GM23338 (cell line): ENCODE measurements at regions not wholly inside any gene's neighbourhood (a gene's known extent, or its start where the extent isn't known, plus 50 kb on each side); places are given as distances from the start of the nearest gene placed in this dataset.

Experiments
- ATAC-seq: fragments of 200-7000 bp; cut with Tn5 transposase; 3 replicates; pipeline ENCODE4 v1.9.1; 2020
- DNase-seq: peaks from one replicate; pipeline ENCODE4 v3.0.0-alpha.2; 2015; ENCODE audit warnings: low spot score
- H2AFZ ChIP-seq: fragments of 200-600 bp; sonication (generic); 2 replicates; pipeline ENCODE4 v1.8.0; 2016; ENCODE audit warnings: antibody characterized with exemption, mild to moderate bottlenecking, moderate library complexity
- H3F3A ChIP-seq: fragments of 200-600 bp; sonication (generic); replicated peaks from 2 replicates; pipeline ENCODE4 v1.8.0; 2017; ENCODE audit warnings: antibody characterized with exemption, mixed run types, low read depth
- H3K27ac ChIP-seq: fragments of 200-600 bp; sonication (generic); 2 replicates; pipeline ENCODE4 v1.6.1; 2016; ENCODE audit warnings: low read depth
- H3K27me3 ChIP-seq: fragments of 200-600 bp; sonication (generic); 2 replicates; pipeline ENCODE4 v1.8.0; 2016; ENCODE audit warnings: mild to moderate bottlenecking, mixed run types, moderate library complexity; ENCODE audit not compliant: insufficient read depth
- H3K36me3 ChIP-seq: fragments of 200-600 bp; sonication (generic); 2 replicates; pipeline ENCODE4 v1.8.0; 2016; ENCODE audit warnings: mild to moderate bottlenecking; ENCODE audit not compliant: insufficient read depth
- H3K4me1 ChIP-seq: fragments of 200-600 bp; sonication (generic); 2 replicates; pipeline ENCODE4 v1.8.0; 2016; ENCODE audit warnings: mild to moderate bottlenecking, moderate library complexity; ENCODE audit not compliant: insufficient read depth
- H3K4me2 ChIP-seq: fragments of 200-600 bp; sonication (generic); 2 replicates; pipeline ENCODE4 v1.7.1; 2017; ENCODE audit warnings: mixed run types
- H3K4me3 ChIP-seq: fragments of 200-600 bp; sonication (generic); 2 replicates; pipeline ENCODE4 v1.6.1; 2016; ENCODE audit warnings: mixed run types
- H3K79me2 ChIP-seq: fragments of 200-600 bp; sonication (generic); replicated peaks from 2 replicates; pipeline ENCODE4 v1.8.0; 2017; ENCODE audit warnings: mild to moderate bottlenecking; ENCODE audit not compliant: insufficient read depth
- H3K9me2 ChIP-seq: fragments of 200-600 bp; sonication (generic); 2 replicates; pipeline ENCODE4 v1.8.0; 2017; ENCODE audit not compliant: insufficient read depth
- H4K20me1 ChIP-seq: fragments of 200-600 bp; sonication (generic); replicated peaks from 2 replicates; pipeline ENCODE4 v1.8.0; 2017; ENCODE audit warnings: mild to moderate bottlenecking; ENCODE audit not compliant: insufficient read depth
- H3K27ac Mint-ChIP-seq: 2 replicates; pipeline ENCODE4 v1.8.0; 2020; ENCODE audit warnings: inconsistent platforms, mild to moderate bottlenecking, moderate library complexity, mixed read lengths
- H3K27me3 Mint-ChIP-seq: 3 replicates; pipeline ENCODE4 v1.8.0; 2022; ENCODE audit warnings: low read depth, mild to moderate bottlenecking, moderate library complexity, mixed read lengths, inconsistent platforms; ENCODE audit not compliant: insufficient read depth, poor library complexity
- H3K36me3 Mint-ChIP-seq: 3 replicates; pipeline ENCODE4 v1.8.0; 2021; ENCODE audit warnings: low read depth, mild to moderate bottlenecking, inconsistent platforms, moderate library complexity, mixed read lengths
- H3K4me1 Mint-ChIP-seq: 3 replicates; pipeline ENCODE4 v1.8.0; 2020; ENCODE audit warnings: mild to moderate bottlenecking, inconsistent platforms, mixed read lengths
- H3K4me3 Mint-ChIP-seq: 3 replicates; pipeline ENCODE4 v1.8.0; 2021; ENCODE audit warnings: moderate library complexity, mild to moderate bottlenecking, inconsistent platforms, mixed read lengths
- H3K9me3 Mint-ChIP-seq: 3 replicates; pipeline ENCODE4 v1.8.0; 2020; ENCODE audit warnings: moderate library complexity, mild to moderate bottlenecking, inconsistent platforms, mixed read lengths
- CREB1 ChIP-seq: fragments of 250-450 bp; sonication (Bioruptor Pico); IDR thresholded peaks from 2 replicates; pipeline ENCODE4 v1.5.0; 2020; ENCODE audit warnings: low read depth, mild to moderate bottlenecking, moderate library complexity
- CTCF ChIP-seq, 2 experiments: fragments of 200-600 bp in 1 of 2; sonication (generic) in 1 of 2; conservative IDR thresholded peaks; 2 replicates each; pipeline versions ENCODE4 v1.5.1 to v1.6.1; 2016 to 2017; ENCODE audit warnings: antibody characterized with exemption in 2 of 2, low read depth in 2 of 2, mild to moderate bottlenecking in 2 of 2, moderate library complexity in 1 of 2
- ETS1 ChIP-seq: IDR thresholded peaks from 2 replicates; pipeline ENCODE4 v1.6.1; 2016; ENCODE audit warnings: antibody characterized with exemption
- EZH2 ChIP-seq: fragments of 200-600 bp; sonication (generic); IDR thresholded peaks from one replicate; pipeline ENCODE4 v1.8.0; 2017; ENCODE audit warnings: antibody characterized with exemption, mild to moderate bottlenecking, low read depth; ENCODE audit not compliant: unreplicated experiment
- EZH2phosphoT487 ChIP-seq: fragments of 200-600 bp; sonication (generic); IDR thresholded peaks from one replicate; pipeline ENCODE4 v1.8.1; 2018; ENCODE audit warnings: antibody characterized with exemption; ENCODE audit not compliant: unreplicated experiment
- JUNB ChIP-seq: IDR thresholded peaks from one replicate; pipeline ENCODE4 v1.6.1; 2016; ENCODE audit warnings: antibody characterized with exemption; ENCODE audit not compliant: unreplicated experiment
- NANOG ChIP-seq: IDR thresholded peaks from 2 replicates; pipeline ENCODE4 v1.6.1; 2016; ENCODE audit warnings: antibody characterized with exemption, borderline replicate concordance
- POLR2AphosphoS5 ChIP-seq: IDR thresholded peaks from 2 replicates; pipeline ENCODE4 v1.6.1; 2016; ENCODE audit warnings: antibody characterized with exemption, low read depth
- STAT1 ChIP-seq: IDR thresholded peaks from one replicate; pipeline ENCODE4 v1.6.1; 2016; ENCODE audit warnings: antibody characterized with exemption; ENCODE audit not compliant: unreplicated experiment
- ZNF114 ChIP-seq: fragments of 250-450 bp; sonication (Bioruptor Pico); IDR thresholded peaks from 2 replicates; pipeline ENCODE4 v1.5.0; 2020; ENCODE audit warnings: mild to moderate bottlenecking, moderate library complexity
- ZNF331 ChIP-seq: fragments of 250-450 bp; sonication (Bioruptor Pico); IDR thresholded peaks from 2 replicates; pipeline ENCODE4 v1.5.0; 2020; ENCODE audit warnings: low read depth, mild to moderate bottlenecking, moderate library complexity
- TF ChIP-seq, protein P1 (sequence below): IDR thresholded peaks from one replicate; pipeline ENCODE4 v1.6.1; 2018; ENCODE audit warnings: antibody characterized with exemption; ENCODE audit not compliant: unreplicated experiment
- TF ChIP-seq, protein P2 (sequence below): fragments of 250-450 bp; sonication (Bioruptor Pico); IDR thresholded peaks from 2 replicates; pipeline ENCODE4 v1.5.0; 2020; ENCODE audit warnings: mild to moderate bottlenecking, moderate library complexity

GRCh38 chr2:176446718-176447414 is 177.6 kb downstream of the MTX2 start:
- H3K79me2 ChIP-seq = no peaks in the 10 kb centered on the region
- H3K27me3 ChIP-seq = peaks cover 4% of the 10 kb centered on the region; the same call in 1 of the 2 replicates
- no peak overlapping the region for H3K4me2 ChIP-seq
- no peak overlapping the region for H3K4me3 ChIP-seq
- H3F3A ChIP-seq = no peaks in the 10 kb centered on the region
- H3K27ac ChIP-seq = no peak overlapping the region
- ATAC-seq (no peak), DNase-seq (no peak)
- peaks cover 8% of the 10 kb centered on the region for H3K4me1 ChIP-seq
- Mint-ChIP-seq H3K4me1 (peaks cover 25% of the 10 kb centered on the region), H3K27ac (no peak overlapping the region), H3K9me3 (no peaks in the 10 kb centered on the region), H3K27me3 (peaks cover 8% of the 10 kb centered on the region), H3K4me3 (no peak overlapping the region), H3K36me3 (no peaks in the 10 kb centered on the region)
- no peaks in the 10 kb centered on the region for H4K20me1 ChIP-seq
- H2AFZ ChIP-seq = no peak overlapping the region
- H3K36me3 ChIP-seq = no peaks in the 10 kb centered on the region
- no peak for TF ChIP-seq EZH2
- no peak for TF ChIP-seq ETS1
- TF ChIP-seq CTCF (conservative IDR thresholded peaks at IDR 0.05; ENCODE audit: low read depth in 2 of 2) = no peak
- no peak for TF ChIP-seq POLR2AphosphoS5
- TF ChIP-seq ZNF114 (CRISPR knock-in tag) = no peak
- TF ChIP-seq CREB1 (CRISPR knock-in tag) = no peak
- no peak for TF ChIP-seq NANOG
- TF ChIP-seq ZNF331 = no peak
- TF ChIP-seq, protein P1, sequence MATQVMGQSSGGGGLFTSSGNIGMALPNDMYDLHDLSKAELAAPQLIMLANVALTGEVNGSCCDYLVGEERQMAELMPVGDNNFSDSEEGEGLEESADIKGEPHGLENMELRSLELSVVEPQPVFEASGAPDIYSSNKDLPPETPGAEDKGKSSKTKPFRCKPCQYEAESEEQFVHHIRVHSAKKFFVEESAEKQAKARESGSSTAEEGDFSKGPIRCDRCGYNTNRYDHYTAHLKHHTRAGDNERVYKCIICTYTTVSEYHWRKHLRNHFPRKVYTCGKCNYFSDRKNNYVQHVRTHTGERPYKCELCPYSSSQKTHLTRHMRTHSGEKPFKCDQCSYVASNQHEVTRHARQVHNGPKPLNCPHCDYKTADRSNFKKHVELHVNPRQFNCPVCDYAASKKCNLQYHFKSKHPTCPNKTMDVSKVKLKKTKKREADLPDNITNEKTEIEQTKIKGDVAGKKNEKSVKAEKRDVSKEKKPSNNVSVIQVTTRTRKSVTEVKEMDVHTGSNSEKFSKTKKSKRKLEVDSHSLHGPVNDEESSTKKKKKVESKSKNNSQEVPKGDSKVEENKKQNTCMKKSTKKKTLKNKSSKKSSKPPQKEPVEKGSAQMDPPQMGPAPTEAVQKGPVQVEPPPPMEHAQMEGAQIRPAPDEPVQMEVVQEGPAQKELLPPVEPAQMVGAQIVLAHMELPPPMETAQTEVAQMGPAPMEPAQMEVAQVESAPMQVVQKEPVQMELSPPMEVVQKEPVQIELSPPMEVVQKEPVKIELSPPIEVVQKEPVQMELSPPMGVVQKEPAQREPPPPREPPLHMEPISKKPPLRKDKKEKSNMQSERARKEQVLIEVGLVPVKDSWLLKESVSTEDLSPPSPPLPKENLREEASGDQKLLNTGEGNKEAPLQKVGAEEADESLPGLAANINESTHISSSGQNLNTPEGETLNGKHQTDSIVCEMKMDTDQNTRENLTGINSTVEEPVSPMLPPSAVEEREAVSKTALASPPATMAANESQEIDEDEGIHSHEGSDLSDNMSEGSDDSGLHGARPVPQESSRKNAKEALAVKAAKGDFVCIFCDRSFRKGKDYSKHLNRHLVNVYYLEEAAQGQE = no peak
- no peak for TF ChIP-seq JUNB
- no peak for TF ChIP-seq STAT1
- no peak for TF ChIP-seq EZH2phosphoT487
- TF ChIP-seq, protein P2, sequence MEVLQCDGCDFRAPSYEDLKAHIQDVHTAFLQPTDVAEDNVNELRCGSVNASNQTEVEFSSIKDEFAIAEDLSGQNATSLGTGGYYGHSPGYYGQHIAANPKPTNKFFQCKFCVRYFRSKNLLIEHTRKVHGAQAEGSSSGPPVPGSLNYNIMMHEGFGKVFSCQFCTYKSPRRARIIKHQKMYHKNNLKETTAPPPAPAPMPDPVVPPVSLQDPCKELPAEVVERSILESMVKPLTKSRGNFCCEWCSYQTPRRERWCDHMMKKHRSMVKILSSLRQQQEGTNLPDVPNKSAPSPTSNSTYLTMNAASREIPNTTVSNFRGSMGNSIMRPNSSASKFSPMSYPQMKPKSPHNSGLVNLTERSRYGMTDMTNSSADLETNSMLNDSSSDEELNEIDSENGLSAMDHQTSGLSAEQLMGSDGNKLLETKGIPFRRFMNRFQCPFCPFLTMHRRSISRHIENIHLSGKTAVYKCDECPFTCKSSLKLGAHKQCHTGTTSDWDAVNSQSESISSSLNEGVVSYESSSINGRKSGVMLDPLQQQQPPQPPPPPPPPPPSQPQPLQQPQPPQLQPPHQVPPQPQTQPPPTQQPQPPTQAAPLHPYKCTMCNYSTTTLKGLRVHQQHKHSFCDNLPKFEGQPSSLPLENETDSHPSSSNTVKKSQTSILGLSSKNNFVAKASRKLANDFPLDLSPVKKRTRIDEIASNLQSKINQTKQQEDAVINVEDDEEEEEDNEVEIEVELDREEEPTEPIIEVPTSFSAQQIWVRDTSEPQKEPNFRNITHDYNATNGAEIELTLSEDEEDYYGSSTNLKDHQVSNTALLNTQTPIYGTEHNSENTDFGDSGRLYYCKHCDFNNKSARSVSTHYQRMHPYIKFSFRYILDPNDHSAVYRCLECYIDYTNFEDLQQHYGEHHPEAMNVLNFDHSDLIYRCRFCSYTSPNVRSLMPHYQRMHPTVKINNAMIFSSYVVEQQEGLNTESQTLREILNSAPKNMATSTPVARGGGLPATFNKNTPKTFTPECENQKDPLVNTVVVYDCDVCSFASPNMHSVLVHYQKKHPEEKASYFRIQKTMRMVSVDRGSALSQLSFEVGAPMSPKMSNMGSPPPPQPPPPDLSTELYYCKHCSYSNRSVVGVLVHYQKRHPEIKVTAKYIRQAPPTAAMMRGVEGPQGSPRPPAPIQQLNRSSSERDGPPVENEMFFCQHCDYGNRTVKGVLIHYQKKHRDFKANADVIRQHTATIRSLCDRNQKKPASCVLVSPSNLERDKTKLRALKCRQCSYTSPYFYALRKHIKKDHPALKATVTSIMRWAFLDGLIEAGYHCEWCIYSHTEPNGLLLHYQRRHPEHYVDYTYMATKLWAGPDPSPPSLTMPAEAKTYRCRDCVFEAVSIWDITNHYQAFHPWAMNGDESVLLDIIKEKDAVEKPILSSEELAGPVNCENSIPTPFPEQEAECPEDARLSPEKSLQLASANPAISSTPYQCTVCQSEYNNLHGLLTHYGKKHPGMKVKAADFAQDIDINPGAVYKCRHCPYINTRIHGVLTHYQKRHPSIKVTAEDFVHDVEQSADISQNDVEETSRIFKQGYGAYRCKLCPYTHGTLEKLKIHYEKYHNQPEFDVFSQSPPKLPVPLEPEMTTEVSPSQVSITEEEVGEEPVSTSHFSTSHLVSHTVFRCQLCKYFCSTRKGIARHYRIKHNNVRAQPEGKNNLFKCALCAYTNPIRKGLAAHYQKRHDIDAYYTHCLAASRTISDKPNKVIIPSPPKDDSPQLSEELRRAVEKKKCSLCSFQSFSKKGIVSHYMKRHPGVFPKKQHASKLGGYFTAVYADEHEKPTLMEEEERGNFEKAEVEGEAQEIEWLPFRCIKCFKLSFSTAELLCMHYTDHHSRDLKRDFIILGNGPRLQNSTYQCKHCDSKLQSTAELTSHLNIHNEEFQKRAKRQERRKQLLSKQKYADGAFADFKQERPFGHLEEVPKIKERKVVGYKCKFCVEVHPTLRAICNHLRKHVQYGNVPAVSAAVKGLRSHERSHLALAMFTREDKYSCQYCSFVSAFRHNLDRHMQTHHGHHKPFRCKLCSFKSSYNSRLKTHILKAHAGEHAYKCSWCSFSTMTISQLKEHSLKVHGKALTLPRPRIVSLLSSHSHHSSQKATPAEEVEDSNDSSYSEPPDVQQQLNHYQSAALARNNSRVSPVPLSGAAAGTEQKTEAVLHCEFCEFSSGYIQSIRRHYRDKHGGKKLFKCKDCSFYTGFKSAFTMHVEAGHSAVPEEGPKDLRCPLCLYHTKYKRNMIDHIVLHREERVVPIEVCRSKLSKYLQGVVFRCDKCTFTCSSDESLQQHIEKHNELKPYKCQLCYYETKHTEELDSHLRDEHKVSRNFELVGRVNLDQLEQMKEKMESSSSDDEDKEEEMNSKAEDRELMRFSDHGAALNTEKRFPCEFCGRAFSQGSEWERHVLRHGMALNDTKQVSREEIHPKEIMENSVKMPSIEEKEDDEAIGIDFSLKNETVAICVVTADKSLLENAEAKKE = no peak
- H3K9me2 ChIP-seq = peaks cover 3% of the 10 kb centered on the region; the same call in 1 of the 2 replicates
